ENCODE measurements at regions not wholly inside any gene's neighbourhood (a gene's known extent, or its start where the extent isn't known, plus 50 kb on each side); places are given as distances from the start of the nearest gene placed in this dataset.

- Mint-ChIP-seq H3K9me3 (no peaks in the 10 kb centered on the region), H3K4me3 (no peak overlapping the region), H3K27me3 (peaks cover 19% of the 10 kb centered on the region), H3K27ac (no peak overlapping the region), H3K4me1 (no peaks in the 10 kb centered on the region)
- DNase-seq (no peak), ATAC-seq (no peak)
These were observed 188.9 kb downstream of the AHR start for GRCh38 chr7:17487343-17487742.

GRCh38 chr7:17488829-17489228 lies 190.4 kb downstream of the AHR start:
- Mint-ChIP-seq H3K9me3 (no peaks in the 10 kb centered on the region), H3K27ac (no peak overlapping the region), H3K4me1 (no peaks in the 10 kb centered on the region), H3K4me3 (no peak overlapping the region), H3K27me3 (peaks cover 19% of the 10 kb centered on the region)
- DNase-seq (no peak), ATAC-seq (no peak)

GRCh38 chr7:17489961-17490360 lies 191.5 kb downstream of the AHR start:
- Mint-ChIP-seq H3K27ac (peak overlapping the region; percentile 15 to 16), H3K27me3 (peaks cover 19% of the 10 kb centered on the region), H3K4me3 (no peak overlapping the region), H3K4me1 (no peaks in the 10 kb centered on the region), H3K9me3 (no peaks in the 10 kb centered on the region)
- DNase-seq (no peak), ATAC-seq (no peak)

GRCh38 chr7:17490825-17491224 lies 192.4 kb downstream of the AHR start:
- Mint-ChIP-seq H3K4me3 (no peak overlapping the region), H3K9me3 (no peaks in the 10 kb centered on the region), H3K27ac (no peak overlapping the region), H3K4me1 (no peaks in the 10 kb centered on the region), H3K27me3 (peaks cover 19% of the 10 kb centered on the region)
- DNase-seq, result no peak
- ATAC-seq, result no peak

GRCh38 chr7:17492437-17492836 lies 194.0 kb downstream of the AHR start:
- H3K4me1 Mint-ChIP-seq, result no peaks in the 10 kb centered on the region
- H3K9me3 Mint-ChIP-seq, result no peaks in the 10 kb centered on the region
- DNase-seq (no peak), ATAC-seq (no peak)
- H3K27me3 Mint-ChIP-seq, result peaks cover 16% of the 10 kb centered on the region
- H3K27ac Mint-ChIP-seq, result no peak overlapping the region
- H3K4me3 Mint-ChIP-seq, result no peak overlapping the region

GRCh38 chr7:17493446-17493845 lies 195.0 kb downstream of the AHR start:
- DNase-seq, result no peak
- no peak for ATAC-seq
- no peak overlapping the region for H3K4me3 Mint-ChIP-seq

GRCh38 chr7:17495655-17496394 lies 197.4 kb downstream of the AHR start:
- ATAC-seq (no peak), DNase-seq (no peak)
- Mint-ChIP-seq H3K27ac (peak overlapping the region in 1 of 2 donors; percentile 19), H3K27me3 (peaks cover 5% of the 10 kb centered on the region), H3K4me1 (no peaks in the 10 kb centered on the region), H3K9me3 (no peaks in the 10 kb centered on the region), H3K4me3 (no peak overlapping the region)

More at GRCh38 chr7:17493446-17493845, 195.0 kb downstream of the AHR start:
- Mint-ChIP-seq H3K9me3 (no peaks in the 10 kb centered on the region), H3K27me3 (peaks cover 9% of the 10 kb centered on the region), H3K4me1 (no peaks in the 10 kb centered on the region), H3K27ac (no peak overlapping the region)

- Mint-ChIP-seq H3K4me1 (no peaks in the 10 kb centered on the region), H3K27me3 (peaks cover 7% of the 10 kb centered on the region), H3K4me3 (no peak overlapping the region), H3K27ac (no peak overlapping the region), H3K9me3 (no peaks in the 10 kb centered on the region)
- ATAC-seq, result no peak
- DNase-seq, result no peak
These were observed 198.7 kb downstream of the AHR start for GRCh38 chr7:17497136-17497535.

GRCh38 chr7:17497549-17498167 lies 199.2 kb downstream of the AHR start:
- Mint-ChIP-seq H3K27me3 (peaks cover 7% of the 10 kb centered on the region), H3K9me3 (no peaks in the 10 kb centered on the region), H3K4me3 (no peak overlapping the region), H3K4me1 (no peaks in the 10 kb centered on the region), H3K27ac (no peak overlapping the region)
- DNase-seq (no peak), ATAC-seq (no peak)

- Mint-ChIP-seq H3K9me3 (no peaks in the 10 kb centered on the region), H3K4me3 (no peak overlapping the region), H3K27me3 (peaks cover 7% of the 10 kb centered on the region), H3K4me1 (no peaks in the 10 kb centered on the region), H3K27ac (no peak overlapping the region)
- no peak for ATAC-seq
- DNase-seq, result no peak
These were observed 199.8 kb downstream of the AHR start for GRCh38 chr7:17498230-17498629.

- Mint-ChIP-seq H3K9me3 (no peaks in the 10 kb centered on the region), H3K4me1 (no peaks in the 10 kb centered on the region), H3K27ac (no peak overlapping the region), H3K27me3 (peaks cover 7% of the 10 kb centered on the region), H3K4me3 (no peak overlapping the region)
- ATAC-seq, result no peak
- DNase-seq, result no peak
These were observed 202.3 kb downstream of the AHR start for GRCh38 chr7:17500736-17501135.

GRCh38 chr7:17501441-17502212 lies 203.2 kb downstream of the AHR start:
- H3K27ac Mint-ChIP-seq, result no peak overlapping the region
- no peak overlapping the region for H3K4me3 Mint-ChIP-seq
- H3K4me1 Mint-ChIP-seq, result no peaks in the 10 kb centered on the region
- ATAC-seq (no peak), DNase-seq (no peak)
- H3K9me3 Mint-ChIP-seq, result no peaks in the 10 kb centered on the region
- H3K27me3 Mint-ChIP-seq, result peaks cover 7% of the 10 kb centered on the region

- H3K27ac Mint-ChIP-seq, result no peak overlapping the region
- H3K9me3 Mint-ChIP-seq, result no peaks in the 10 kb centered on the region
- DNase-seq (no peak), ATAC-seq (no peak)
- no peak overlapping the region for H3K4me3 Mint-ChIP-seq
- H3K27me3 Mint-ChIP-seq, result peaks cover 7% of the 10 kb centered on the region
- no peaks in the 10 kb centered on the region for H3K4me1 Mint-ChIP-seq
These were observed 204.0 kb downstream of the AHR start for GRCh38 chr7:17502213-17503060.

GRCh38 chr7:17506095-17506494 lies 207.6 kb downstream of the AHR start:
- Mint-ChIP-seq H3K27ac (no peak overlapping the region), H3K4me1 (no peaks in the 10 kb centered on the region)
- ATAC-seq, result no peak

GRCh38 chr7:17506596-17506995 lies 208.1 kb downstream of the AHR start:
- Mint-ChIP-seq H3K27ac (no peak overlapping the region), H3K4me3 (no peak overlapping the region), H3K4me1 (no peaks in the 10 kb centered on the region), H3K27me3 (no peaks in the 10 kb centered on the region), H3K9me3 (no peaks in the 10 kb centered on the region)
- no peak for ATAC-seq
- no peak for DNase-seq

More at GRCh38 chr7:17506095-17506494, 207.6 kb downstream of the AHR start:
- H3K4me3 Mint-ChIP-seq, result no peak overlapping the region
- no peaks in the 10 kb centered on the region for H3K9me3 Mint-ChIP-seq
- no peaks in the 10 kb centered on the region for H3K27me3 Mint-ChIP-seq
- no peak for DNase-seq

All from stimulated activated naive CD8-positive, alpha-beta T cell treated with anti-CD3 and anti-CD28 coated beads, Interleukin-15, amount 100 ng/mL, for 72 hours (primary cell).